SK-N-SH treated with all-trans-retinoic acid at 6 μM for 48 hours (cell line): ENCODE measurements at regions not wholly inside any gene's neighbourhood (a gene's known extent, or its start where the extent isn't known, plus 50 kb on each side); places are given as distances from the start of the nearest gene placed in this dataset.

Experiments used
- ZC3H10 ChIP-seq: fragments of 250-450 bp; sonication (Bioruptor Pico); IDR thresholded peaks from 2 replicates; pipeline ENCODE4 v1.5.1; 2021; ENCODE audit warnings: mild to moderate bottlenecking, moderate library complexity
- ZNF565 ChIP-seq: fragments of 450-650 bp; formaldehyde crosslinking; conservative IDR thresholded peaks from 2 replicates; pipeline ENCODE4 v1.5.0; 2020; ENCODE audit warnings: low read depth, mild to moderate bottlenecking, moderate library complexity
- TF ChIP-seq, protein P1 (sequence below): fragments of 250-450 bp; sonication (Bioruptor Pico); IDR thresholded peaks from 2 replicates; pipeline ENCODE4 v1.5.1; 2021; ENCODE audit warnings: mild to moderate bottlenecking, moderate library complexity
- TF ChIP-seq, protein P2 (sequence below): fragments of 250-450 bp; sonication (Bioruptor Pico); IDR thresholded peaks from 2 replicates; pipeline ENCODE4 v1.8.0; 2020; ENCODE audit warnings: mild to moderate bottlenecking, moderate library complexity, borderline replicate concordance

- TF ChIP-seq ZC3H10 (CRISPR knock-in tag) (no peak), ZNF565 (CRISPR knock-in tag) (no peak)
- TF ChIP-seq, protein P1, sequence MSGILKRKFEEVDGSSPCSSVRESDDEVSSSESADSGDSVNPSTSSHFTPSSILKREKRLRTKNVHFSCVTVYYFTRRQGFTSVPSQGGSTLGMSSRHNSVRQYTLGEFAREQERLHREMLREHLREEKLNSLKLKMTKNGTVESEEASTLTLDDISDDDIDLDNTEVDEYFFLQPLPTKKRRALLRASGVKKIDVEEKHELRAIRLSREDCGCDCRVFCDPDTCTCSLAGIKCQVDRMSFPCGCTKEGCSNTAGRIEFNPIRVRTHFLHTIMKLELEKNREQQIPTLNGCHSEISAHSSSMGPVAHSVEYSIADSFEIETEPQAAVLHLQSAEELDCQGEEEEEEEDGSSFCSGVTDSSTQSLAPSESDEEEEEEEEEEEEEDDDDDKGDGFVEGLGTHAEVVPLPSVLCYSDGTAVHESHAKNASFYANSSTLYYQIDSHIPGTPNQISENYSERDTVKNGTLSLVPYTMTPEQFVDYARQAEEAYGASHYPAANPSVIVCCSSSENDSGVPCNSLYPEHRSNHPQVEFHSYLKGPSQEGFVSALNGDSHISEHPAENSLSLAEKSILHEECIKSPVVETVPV = no peak
- TF ChIP-seq, protein P2, sequence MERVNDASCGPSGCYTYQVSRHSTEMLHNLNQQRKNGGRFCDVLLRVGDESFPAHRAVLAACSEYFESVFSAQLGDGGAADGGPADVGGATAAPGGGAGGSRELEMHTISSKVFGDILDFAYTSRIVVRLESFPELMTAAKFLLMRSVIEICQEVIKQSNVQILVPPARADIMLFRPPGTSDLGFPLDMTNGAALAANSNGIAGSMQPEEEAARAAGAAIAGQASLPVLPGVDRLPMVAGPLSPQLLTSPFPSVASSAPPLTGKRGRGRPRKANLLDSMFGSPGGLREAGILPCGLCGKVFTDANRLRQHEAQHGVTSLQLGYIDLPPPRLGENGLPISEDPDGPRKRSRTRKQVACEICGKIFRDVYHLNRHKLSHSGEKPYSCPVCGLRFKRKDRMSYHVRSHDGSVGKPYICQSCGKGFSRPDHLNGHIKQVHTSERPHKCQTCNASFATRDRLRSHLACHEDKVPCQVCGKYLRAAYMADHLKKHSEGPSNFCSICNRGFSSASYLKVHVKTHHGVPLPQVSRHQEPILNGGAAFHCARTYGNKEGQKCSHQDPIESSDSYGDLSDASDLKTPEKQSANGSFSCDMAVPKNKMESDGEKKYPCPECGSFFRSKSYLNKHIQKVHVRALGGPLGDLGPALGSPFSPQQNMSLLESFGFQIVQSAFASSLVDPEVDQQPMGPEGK = no peak
Observed at GRCh38 chr11:33590441-33590840, 110.2 kb downstream of the C11orf91 start.
